HG03457 (cell line): ENCODE measurements at regions not wholly inside any gene's neighbourhood (a gene's known extent, or its start where the extent isn't known, plus 50 kb on each side); places are given as distances from the start of the nearest gene placed in this dataset.
"Not testable (repeated sequence)": the region's sequence is repeated elsewhere in the genome, so short reads cannot be mapped to it uniquely, and the experiment has no call there.

Source experiments
- ATAC-seq: cut with Tn5 transposase; IDR thresholded peaks from one replicate; pipeline ENCODE4 v1.9.1; 2021; ENCODE audit warnings: moderate number of reproducible peaks; ENCODE audit not compliant: unreplicated experiment

DNA sequence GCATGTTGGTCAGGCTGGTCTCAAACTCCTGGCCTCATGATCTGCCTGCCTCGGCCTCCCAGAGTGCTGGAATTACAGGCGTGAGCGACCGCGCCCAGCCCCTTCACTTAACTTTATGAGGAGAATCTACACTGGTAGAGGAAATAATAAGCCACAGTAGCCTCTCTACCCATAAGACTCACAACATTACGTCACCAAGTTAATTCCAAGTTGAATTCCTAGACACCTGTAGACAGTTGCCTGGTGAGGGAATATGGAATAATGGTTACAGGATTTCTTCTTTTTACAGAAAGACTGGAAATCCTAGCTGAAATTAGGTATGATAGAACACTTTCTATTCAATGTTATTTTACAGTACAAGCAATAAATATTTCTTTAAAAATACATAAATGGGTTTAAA lies 854.5 kb upstream of the EYS start:
- no peak for ATAC-seq

DNA sequence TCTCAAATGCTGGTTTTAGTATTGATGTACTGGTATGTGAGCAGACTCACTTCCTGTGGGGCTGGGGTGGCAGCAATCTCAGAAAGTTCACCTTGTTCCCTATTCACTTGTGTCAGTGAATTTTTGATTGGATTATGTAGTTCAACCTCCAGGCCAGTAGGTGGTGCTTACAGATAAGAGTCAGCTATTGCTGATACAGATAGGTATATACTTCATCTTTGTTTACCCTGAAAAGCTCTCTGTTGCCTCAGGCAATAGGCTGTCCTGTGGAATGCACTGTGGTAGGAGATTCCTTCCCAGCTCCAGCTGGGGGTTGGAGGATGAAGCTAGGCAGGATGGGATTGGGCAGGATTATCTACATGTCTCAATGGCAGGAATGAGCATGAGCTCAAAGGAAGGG lies 851.2 kb upstream of the EYS start:
- no peak for ATAC-seq

DNA sequence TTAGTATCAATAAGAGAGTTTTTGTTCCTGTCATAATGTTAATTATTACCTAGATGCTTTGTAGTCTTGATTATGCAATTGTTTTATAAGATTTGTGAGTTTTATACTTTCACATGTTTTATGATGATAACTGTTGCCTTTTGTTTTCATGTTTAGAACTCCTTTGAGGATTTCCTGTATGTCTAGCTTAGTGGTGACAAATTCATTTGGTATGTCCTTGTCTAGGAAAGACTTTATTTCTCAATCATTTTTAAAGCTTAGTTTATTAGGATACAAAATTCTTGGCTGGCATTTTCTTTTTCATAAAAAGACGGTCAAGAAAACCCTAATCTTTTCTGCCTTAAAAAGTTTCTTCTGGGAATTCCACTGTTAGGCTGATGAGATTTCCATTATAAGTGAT lies 849.9 kb upstream of the EYS start:
- no peak for ATAC-seq

DNA sequence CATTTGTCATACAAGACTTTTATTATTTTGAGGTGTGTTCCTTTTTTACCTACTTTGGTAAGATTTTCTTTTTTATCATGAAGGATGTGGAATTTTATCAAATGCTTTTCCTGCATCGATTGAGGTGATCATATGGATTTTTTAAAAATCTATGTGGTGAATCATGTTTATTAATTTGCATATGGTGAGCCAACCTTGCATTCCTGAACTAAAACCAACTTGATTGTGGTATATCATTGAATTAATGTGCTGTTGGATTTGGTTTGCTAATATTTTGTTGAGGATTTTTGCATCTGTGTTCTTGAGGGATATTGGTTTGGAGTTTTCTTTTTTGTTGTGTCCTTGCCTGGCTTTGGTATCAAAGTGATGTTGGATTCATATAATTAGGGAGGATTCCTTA lies 848.1 kb upstream of the EYS start:
- ATAC-seq = no peak

DNA sequence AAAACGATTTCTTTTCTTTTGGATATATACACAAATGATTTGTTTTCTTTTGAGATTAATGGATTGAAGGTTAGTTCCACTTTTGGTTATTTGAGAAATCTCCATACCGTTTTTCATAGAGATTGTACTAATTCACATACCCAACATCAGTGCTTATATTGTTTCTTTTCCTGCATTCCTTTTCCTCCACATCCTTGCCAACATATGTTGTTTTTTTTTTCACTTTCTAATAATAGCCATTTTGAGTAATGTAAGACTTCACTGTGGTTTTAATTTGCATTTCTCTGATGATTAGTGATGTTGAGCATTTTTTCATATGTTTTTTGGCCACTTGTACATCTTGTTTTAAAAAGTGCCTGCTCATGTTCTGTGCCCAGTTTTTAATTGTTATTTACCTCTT lies 846.4 kb upstream of the EYS start:
- no peak for ATAC-seq

DNA sequence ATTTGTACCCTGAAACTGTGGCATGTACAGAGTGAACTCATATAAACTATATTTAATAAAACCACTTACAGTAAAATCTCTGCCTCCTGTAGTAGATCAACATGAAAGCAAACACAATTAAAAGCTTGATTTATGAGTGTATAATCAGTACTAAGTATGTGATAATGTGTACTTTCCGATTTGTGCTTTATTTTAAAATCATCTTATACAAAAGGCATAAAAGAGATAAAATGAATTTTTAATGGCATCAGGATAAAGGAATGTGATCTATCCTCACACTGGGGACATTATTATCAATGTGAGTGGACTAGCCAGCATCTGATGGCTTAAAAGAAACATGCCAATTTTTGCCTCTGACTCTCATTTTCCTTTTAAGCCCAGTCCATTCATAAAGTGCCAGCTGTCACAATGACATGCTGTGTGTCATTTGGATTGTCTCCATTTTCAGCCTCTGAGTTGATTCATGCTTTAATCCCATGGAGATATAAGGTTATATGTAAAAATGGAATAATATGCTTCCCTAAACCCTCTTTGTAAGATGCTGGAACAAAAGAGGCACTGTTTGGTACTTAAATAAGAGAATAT lies 831.6 kb upstream of the EYS start:
- no peak for ATAC-seq

DNA sequence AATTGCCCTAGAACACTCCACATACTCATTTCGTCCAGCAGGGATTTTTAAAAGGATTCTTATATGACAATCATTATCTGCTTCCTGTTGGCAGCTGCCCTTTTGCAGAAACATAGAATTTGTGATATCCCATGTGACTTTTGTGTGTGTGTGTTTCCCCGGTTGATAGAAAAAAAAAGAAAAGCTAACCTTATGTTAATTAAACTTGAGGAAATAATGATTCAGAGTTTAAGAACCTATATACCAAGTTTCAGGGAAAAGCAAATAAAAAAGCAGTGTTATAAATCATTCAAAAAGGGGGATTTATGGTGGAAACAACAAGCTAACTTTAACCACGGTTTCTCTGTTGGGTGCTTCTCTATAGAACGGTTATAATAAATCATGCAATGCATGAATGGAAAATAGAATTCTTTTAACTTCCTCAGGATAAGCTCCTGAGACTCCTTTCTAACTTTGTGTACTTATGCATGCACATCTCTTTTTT lies 826.9 kb upstream of the EYS start:
- ATAC-seq = no peak

DNA sequence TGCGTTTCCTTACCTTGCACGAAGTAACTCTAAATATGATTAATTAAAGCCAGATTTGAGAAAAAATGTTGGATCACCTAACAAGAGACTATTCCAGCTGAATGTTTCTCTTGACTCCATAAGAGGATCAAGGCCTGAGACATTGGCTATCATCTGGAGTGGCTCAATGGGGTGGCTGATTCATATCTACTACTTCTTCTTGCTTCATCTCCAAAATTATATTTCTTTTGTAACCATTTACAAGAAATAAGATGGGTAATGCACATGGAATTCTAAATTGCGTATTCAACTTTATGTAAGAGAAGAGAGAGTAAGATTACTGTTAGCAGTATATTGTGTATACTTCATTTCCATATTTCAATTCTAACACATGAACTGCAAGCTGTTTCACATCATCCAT lies 819.0 kb upstream of the EYS start:
- ATAC-seq = no peak

DNA sequence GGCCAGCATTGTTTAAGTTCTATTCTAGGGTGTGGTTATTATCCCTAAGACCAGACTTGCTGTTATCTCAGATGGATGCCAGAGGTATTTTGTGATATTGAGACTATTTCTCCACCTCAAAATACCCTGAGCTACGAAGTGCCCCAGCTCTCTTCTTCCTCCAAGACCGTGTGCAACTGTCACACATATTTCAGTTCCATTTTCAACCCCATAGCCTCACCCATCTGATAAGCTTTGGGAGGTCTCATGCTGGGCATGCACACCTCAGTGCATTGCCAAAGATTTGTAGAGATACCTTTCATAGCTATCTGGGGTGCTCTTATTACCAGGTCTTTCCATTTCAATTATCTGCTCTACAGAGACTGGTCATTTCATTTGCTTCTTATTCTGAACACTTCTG lies 815.8 kb upstream of the EYS start:
- ATAC-seq = no peak

DNA sequence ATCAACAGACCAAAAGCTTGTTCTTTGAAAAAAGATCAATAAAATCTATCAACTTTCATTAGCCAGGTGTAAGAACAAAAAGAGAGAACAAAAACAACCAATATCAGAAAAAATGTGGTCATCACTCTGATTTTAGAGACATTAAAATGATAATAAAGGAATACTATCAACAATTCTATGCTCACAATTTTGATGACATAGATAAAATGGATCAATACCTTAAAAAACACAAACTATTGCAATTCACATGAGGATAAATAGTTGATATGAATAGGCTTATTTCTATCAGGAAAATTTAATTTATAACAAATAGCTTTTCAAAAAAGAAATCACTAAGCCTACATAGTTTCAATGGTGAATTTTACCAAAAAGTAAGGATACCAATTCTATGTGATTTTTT lies 809.4 kb upstream of the EYS start:
- no peak for ATAC-seq

DNA sequence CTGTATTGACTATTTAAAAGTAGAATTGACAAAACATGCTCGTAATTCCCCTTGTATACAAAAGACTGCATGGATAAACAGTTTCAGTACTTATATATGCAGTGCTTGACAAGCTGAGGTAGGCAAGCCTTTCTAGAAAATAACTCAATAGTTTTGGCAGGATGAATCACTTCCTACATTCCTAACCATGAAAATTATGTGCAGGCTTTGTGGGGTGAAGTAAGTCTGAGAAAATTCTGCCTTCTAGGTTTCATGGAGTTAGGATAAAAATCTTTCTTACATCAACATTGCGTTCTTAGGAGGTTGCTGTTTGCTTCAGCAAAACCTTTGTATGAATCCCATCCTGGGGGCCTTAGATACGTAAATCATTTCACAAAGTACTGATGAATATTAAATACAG lies 801.4 kb upstream of the EYS start:
- no peak for ATAC-seq

DNA sequence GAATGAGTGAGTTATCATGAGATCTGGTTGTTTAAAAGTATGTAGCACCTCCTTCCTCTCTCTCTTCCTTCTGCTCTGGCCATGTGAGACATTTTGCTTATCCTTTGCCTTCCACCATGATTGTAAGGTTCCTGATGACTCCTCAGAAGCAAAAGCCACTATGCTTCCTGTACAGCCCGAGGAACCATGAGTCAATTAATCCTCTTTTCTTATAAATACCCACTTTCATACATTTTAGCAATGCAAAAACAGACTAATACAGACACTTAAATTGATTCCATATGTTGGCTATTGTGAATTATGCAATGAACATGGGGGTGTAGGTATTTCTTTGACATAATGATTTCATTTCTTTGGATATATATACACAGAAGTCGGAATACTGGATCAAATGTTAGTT lies 792.8 kb upstream of the EYS start:
- ATAC-seq = no peak

DNA sequence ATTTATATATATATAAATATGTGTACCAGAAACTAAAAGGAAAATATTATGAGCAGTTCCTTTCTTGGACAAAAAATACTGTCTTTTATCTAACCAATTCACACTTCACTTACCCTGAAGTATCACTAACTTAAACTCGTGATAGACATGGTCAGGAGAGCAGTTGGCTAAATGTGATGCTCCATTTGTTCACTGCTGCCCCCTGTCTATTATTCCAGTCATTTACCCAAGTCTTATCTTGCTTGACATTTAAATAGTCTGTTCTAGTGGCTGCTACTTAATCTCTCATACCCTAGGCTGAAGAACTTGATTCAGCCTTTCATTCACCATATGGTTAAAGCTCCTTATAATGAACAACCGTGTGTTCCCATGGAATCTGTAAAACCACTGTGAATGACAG lies 789.6 kb upstream of the EYS start:
- no peak for ATAC-seq

DNA sequence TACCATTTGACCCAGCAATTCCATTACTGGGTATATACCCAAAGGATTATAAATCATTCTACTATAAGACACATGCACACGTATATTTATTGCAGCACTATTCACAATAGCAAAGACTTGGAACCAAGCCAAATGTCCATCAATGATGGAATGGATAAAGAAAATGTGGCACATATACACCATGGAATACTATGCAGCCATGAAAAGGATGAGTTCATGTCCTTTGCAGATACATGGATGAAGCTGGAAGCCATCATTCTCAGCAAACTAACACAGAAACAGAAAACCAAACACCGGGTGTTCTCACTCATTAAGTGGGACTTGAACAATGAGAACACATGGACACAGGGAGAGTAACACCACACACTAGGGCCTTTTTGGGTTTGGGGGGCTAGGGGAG lies 787.6 kb upstream of the EYS start:
- not testable (repeated sequence) for ATAC-seq

DNA sequence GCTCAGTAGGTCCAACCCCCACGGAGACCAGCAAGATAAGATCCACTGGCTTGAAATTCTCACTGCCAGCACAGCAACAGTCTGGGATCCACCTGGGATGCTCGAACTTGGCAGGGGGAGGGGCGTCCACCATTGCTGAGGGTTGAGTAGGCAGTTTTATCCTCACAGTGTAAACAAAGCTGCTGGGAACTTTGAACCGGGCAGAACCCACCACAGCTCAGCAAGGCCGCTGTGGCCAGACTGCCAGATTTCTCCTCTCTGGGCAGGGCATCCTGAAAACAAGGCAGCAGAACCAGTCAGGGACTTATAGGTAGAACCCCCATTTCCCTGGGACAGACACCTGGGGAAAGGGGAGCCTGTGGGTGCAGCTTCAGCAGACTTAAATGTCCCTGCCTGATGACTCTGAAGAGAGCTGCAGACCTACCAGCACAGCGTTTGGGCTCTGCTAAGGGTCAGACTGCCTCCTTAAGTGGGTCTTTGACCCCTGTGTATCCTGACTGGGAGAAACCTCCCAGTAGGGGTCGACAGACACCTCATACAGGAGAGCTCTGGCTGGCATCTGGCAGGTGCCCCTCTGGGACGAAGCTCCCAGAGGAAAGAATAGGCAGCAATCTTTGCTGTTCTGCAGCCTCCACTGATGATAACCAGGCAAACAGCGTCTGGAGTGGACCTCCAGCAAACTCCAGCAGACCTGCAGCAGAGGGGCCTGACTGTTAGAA lies 782.4 kb upstream of the EYS start:
- no peak for ATAC-seq

DNA sequence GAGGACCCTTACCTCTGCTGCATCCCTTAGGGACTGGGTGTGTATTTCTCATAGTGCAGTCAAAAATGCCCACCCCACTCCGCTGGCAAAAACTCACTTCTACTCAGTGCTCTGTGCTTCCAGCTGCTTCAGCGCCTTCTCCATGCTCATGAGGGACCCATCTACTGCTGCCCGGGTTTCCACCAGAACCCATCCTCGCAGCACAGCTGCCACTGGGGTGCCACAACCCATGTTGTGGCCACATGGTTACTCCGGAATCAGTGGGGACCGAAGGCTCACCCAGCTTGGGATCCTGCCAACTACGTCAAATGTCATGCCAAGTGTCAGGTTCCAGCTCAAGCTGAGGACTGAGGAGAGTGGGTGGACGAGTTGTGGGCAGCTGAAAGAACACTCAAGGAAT lies 774.2 kb upstream of the EYS start:
- no peak for ATAC-seq

DNA sequence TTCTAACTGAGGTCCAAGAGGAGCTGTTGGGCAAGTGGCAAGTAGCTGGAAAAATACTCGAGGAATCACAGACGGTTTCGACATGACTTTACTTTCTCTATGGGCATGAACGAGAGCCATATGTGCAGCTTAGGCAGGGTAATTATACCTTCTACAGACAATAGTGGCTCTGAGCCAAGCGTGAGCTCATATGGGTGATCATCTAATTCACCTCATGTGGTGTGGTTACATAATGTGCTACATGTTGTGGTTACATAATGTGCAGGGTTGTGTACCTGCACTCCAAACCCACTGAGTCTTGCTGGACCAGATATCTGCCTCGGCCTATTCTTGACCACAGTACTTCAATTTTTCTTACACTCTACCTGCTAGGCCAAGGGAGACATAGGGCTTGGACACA lies 771.7 kb upstream of the EYS start:
- no peak for ATAC-seq

DNA sequence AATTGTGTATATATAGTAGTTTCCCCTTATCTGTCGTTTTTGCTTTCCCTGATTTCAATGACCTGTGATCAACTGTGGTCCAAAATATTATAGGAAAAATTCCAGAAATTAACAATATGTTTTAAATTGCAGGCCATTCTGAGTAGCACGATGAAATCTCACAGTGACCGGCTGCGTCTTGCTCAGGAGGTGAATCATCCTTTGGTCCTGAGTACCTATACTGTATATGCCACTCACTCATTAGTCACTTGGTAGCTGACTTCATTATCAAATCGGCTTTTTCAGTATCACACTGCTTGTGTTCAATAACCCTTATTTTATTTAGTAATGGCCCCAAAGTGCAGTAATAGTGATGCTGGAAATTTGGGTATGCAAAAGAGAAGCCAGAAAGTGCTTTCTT lies 728.3 kb upstream of the EYS start:
- no peak for ATAC-seq

DNA sequence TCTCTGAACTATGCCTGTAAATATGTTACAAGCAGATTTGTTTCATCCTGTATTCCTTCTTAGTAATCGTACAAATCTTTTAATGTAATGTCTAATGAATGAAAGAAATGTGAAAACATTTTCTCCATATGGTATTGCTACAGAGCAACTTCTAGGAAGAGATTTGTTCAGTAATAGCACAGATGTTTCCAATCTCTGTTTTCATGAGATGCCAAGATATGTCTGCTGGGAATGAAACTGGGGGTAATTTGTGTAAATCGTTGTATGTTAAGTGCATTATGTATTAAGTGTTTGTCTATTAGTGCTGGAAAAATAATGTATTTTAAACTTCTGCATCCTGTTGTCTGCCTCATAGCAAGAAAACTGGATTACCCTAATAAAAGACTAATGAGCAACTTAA lies 722.2 kb upstream of the EYS start:
- no peak for ATAC-seq

DNA sequence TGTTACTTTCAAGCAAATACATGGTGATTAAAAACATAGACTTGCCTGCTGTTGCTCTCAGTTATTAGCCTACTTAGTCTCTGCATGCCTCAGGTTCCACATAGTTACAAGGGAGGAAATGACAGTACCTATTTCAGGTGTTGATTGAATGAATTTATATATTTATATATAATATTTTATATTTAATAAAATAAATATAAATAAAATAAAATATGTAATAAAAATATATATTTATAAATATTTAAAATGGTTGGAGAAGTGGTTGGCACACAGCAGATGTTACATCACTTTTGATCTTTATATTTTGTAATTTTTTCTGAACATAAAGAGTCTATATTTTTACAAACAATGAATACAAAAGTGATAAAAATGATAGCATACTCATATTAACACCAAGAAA lies 716.0 kb upstream of the EYS start:
- ATAC-seq = no peak

DNA sequence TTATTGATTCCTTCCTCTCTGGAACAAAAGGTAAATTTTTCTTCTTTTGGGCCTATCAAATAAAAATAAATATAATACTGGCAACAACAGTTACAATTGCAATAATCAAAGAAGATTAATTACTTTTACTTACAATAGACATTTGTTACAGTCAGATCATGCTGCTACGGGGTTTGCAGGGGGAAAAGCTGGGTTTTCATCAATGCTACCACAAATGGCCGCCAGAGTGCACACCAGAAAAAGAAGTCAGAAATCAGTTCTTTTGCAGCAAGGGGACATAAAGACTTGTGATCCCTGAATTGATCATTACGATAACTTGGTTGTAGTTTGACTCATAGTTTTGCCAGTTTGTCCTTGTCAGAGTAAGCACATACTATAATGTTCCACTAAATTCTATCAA lies 714.5 kb upstream of the EYS start:
- no peak for ATAC-seq

DNA sequence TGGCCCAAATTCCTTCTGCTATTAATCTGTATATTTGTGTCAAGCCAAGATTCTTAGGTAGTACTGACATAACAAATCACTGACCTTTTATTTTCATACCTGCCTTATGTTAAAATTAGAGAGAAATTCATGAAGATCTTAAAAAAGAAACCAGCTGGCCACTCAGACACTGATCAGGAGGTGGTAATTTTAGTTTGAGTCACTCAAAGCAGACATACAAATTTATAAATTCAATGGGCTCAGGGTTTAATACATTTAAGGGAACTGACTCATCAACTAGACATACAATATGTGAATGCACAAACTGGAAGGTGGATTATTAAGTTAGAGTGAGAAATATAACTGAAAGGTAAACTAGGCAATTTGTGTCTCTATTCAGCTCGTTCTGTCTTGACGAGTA lies 711.9 kb upstream of the EYS start:
- no peak for ATAC-seq

DNA sequence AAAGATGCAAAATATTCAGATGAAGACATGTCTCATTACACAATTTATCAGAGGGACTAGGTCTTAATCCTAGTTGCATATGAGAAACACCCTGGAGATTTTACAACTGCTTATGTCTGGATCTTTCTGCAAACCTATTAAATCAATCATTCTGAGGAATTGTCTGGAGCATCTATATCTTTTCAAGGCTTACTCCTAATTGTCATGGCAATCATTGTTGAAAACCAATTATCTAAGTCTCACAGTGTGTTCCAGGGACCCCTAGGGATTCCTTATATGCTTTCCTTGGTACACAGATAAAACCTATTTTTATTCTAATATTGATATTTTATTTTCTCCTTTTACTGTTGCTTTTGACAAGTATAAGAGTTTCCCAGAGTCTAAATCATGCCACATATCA lies 696.9 kb upstream of the EYS start:
- no peak for ATAC-seq
